Activated CD4-positive, alpha-beta T cell treated with anti-CD3 and anti-CD28 coated beads for 48 hours (primary cell): ENCODE measurements at regions not wholly inside any gene's neighbourhood (a gene's known extent, or its start where the extent isn't known, plus 50 kb on each side); places are given as distances from the start of the nearest gene placed in this dataset.

Experiments
- DNase-seq: peaks from one replicate; pipeline ENCODE4 v3.0.0-alpha.2; 2020

DNA sequence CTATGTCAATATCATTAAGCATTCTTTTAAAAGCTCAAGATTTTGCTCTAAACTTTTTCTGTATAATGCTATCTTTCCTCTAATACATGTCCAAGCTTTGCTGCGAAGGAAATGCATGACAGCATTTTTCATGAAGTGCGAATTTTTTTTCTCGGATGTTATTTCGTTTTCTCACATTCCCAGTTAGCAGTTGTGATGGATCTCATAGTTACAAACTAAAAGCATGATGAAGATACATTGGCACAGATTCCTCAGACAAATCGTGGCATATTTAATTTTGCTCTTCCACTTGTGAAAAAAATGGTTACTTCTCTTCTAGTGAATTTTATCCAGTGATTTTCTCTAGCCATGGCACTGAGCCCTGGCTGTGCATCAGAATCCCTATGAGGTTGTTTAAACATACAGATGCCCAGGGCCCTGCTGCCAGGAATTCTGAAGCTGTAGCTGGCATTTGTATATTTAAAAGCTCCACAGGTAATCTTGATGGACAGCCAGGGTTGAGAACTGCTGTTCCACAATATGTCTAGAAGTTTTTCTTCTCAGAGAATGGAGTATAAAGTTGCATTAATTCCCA lies 299.8 kb upstream of the NEBL start:
- DNase-seq = no peak

- DNase-seq = no peak
Observed at GRCh38 chr10:21195252-21195651, 298.1 kb upstream of the NEBL start.

- no peak for DNase-seq
Observed at GRCh38 chr10:21194510-21194993, 297.4 kb upstream of the NEBL start.

DNA sequence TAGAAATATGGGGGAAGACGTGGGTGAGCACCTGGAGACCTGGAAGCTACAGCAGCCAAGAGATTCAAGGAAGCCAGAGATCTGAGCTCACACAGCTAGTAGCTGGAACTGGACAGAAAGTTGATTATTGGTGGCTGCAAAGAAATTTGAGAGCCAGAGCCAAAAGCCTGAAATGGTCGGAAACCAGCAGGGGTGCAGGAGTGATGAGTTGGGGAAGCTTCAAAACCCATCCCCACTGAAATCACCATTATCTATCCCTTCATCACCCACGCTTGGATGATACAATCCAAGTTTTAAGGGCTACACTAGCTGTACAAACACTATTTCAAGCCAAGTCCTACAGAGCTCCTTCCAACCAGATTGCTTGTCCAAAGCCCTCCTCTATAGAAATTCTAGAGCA lies 296.1 kb upstream of the NEBL start:
- DNase-seq = no peak

DNA sequence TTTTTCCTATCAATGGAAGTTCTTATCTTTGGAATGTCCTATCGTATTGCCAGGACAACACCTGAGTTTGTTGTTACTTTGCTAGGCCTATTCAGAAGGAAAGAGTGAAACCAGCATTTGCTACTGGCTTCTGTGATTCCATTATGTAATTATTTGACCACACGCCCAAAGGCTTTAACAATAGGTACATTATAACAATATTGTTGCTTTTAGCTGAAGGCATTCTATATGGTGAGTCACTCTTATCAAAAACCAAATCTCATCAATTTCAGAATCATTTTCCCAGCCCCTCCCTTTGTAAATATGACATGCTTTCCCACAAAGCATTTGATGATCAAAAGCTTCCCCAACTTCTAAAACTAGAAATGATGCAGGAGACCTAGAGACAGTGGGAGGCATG lies 294.4 kb upstream of the NEBL start:
- DNase-seq = no peak

- DNase-seq = no peak
Observed at GRCh38 chr10:21184984-21185383, 287.9 kb upstream of the NEBL start.

DNA sequence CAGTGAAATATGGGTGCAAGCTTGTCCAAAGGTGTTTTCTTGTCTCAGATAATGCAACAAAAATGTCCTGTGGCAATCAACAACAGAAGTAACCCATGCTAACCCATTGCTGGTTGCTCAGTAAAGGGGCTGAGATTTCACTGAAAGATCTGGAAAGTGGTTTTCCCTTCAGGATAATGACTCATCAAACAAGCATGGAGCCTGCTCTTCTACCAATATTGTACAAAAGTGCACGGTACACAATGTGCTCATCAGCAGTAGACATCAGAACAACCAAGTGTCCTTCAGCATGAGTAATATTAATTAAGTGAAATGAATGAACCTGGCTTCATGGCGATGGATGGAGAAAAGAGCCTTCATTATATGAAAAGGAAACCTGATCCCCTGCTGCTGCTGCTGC lies 287.1 kb upstream of the NEBL start:
- DNase-seq = no peak

GRCh38 chr10:21183025-21183424 lies 285.9 kb upstream of the NEBL start:
- DNase-seq = no peak

- DNase-seq = no peak
Observed at GRCh38 chr10:21181451-21181850, 284.3 kb upstream of the NEBL start.

DNA sequence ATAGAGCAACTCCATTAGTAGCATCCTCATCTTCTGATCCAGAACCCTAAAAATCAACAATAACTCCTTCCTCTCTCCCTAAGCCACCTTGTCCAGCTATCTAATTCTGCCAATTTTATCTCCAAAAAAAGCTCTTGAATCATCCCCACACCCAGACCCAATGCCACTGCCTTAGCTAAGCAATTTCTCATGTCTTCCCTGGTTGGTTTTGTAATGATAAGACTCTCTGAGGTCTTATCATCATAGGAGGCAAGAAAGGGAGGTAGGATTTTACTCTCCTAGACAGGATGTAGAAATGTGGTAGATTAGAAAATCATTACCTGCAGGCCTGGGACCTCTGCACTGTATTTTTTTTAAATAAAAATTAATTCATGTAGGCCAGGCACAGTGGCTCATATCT lies 283.5 kb upstream of the NEBL start:
- DNase-seq = no peak

DNA sequence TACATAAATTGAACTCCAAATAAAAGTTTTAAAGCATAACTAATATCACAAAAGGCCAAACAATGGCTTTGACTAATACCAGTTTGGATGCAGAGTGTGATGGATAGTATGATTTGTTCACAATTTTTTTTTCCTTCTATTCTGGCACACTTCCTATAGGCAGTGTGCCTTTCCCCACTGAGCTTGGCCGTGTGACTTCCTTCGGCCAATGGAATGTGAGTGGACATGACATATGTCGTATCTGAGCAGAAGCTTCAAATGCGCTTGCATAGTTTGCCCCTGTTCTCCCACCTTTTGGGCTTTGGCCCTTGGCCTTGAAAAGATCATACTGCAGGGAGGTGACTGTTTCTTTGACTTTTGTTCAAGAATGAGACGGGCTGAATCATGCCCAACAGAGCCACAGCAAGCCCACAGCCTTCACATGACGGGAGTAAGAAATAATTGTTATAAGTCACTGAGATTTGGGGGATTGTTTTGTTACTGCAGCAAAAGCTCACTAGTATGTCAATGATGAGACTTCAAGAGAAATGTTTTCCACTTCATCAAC lies 279.9 kb upstream of the NEBL start:
- DNase-seq = no peak

GRCh38 chr10:21175797-21176196 lies 278.7 kb upstream of the NEBL start:
- no peak for DNase-seq

DNA sequence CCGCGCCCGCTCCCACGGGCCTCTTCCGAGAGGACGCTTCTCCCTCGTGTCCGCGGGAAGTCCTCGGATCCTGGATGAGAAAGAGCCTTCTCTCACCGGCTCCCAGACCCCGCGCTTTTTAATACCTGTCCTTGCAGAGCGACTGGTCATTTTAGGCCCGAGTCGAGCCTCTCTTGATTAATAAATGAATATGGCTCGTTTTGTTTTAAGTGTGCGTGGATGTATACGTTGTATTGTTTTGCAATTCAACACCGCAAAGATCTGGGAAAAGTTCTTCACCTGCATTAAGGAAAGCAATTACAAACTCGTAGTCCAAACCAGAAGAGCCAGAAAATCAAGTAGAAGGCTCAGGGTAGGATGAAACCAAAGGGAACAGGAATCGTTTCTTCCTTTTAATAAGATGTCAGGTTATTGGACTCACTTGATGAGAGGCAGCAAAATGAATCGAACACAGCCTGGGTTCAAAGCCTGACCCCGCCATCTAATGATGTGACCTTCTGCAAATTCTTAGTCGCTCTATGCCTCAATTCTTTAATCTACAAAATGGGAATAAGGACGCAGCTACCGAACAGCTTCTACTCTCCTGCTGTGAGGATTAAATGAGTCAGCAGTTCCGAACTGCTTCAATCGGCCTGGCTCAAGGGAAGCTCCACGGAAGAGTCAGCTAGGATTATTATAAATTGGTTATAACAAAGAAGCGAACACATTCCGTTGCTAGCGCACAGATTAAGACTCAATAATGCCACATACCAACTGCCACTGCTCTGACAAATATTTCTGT lies 277.8 kb upstream of the NEBL start:
- no peak for DNase-seq

DNA sequence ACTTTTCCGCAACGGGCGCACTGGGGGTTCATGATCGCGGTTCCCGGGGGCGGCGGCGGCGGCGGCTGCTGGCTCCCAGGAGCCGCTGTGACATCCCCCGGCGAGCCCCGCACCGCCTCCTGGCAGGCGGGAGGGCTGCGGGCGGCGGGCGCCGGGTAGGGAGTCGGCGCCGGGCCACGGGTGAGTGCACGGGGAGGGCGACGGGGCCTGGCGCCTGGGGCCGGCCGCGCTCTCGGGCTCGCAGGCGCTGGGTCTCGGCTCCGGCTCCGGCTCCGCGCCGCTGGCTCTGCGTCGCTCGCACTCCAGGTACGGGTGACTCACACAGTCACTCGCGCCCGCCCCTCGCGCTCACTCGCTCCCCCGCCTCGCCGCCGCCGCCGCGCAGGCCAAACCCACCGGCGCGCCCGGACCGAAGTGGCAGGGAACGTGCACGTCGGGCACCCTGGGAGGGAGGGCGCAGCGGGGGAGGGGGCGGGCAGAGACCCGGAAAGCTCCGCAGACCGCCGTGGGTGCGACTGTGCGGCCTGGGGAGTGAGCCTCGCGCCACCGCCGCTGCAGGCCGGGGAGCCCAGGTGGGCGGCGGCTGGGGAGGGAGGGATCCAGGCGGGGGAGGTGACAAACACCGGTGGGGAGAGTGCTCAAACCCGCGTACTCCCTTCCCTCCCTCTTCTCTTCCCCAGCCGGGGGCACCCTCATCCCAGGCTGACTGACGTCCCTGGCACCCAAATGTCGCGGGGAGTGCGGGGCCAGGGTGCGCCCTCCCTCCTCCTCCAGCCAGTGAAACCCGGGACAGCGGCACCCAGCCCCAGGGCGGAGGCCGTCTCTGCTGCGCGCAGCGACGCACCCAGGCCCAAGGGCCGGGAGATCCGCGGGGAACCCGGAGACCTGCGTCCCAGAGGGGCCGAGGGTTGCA lies 276.9 kb upstream of the NEBL start:
- DNase-seq = peak; percentile 67

DNA sequence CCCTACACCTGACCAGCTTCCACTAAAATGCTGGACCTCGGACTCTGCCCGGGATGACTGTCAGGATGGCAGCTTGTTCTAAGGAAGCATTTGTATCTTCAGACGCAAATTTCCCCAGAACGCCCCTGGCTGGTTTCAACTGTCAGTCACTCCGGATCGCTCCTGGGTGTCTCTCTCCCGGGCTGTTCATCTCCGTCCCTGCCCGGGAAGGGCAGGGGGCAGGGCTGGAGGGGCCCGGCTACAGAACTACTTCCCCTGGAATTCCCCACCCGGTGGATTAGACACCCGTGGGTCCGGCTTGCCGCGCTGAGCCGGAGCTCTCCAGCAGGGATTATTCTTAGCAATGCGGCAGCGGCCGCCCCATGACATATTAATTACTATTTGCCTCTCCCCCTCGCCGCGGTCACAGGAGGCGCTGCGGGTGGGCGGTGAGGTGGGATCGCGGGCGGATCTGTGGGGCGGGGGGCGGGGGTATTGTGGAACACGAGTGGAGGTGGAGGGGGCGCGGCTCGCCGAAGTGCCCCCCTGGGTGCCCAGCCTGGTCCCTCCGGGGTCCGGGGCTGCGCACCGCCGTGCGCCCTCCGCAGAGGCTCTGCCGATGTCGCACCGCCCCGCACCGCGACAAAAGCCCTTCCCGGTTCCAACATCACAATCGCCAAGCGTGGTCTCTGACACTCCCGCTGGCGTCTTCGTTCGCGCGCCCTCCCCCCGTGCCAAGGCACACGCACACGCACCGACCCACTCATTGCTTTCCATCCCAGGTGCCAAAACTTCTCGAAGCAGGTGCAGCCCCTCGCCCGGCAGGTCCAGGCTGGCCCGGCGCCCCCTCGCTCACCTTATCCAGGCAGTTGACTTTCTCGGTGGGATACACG lies 276.1 kb upstream of the NEBL start:
- peak; percentile 3 for DNase-seq

DNA sequence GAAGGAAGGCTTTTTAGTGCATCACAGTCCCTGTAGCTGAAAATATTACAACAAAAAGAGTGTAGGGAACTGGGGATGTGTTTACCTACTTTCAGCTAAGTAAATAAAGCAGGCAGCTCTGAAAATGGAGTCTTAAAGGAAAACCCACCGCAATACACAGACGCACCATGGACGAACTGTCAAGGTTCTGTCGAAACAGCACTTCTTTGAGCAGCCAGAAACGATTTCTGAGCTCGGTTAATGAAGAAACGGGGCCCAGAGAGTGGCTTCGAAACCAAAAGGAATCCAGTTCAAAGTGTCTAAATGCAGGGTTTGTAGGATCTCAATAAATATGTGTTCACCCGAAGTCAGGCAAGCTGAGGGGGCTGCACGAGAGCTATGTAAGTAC lies 275.4 kb upstream of the NEBL start:
- DNase-seq = no peak

- no peak for DNase-seq
Observed at GRCh38 chr10:21171936-21172541, 274.9 kb upstream of the NEBL start.

- DNase-seq = peak; percentile 21
Observed at GRCh38 chr10:21171197-21171935, 274.3 kb upstream of the NEBL start.

DNA sequence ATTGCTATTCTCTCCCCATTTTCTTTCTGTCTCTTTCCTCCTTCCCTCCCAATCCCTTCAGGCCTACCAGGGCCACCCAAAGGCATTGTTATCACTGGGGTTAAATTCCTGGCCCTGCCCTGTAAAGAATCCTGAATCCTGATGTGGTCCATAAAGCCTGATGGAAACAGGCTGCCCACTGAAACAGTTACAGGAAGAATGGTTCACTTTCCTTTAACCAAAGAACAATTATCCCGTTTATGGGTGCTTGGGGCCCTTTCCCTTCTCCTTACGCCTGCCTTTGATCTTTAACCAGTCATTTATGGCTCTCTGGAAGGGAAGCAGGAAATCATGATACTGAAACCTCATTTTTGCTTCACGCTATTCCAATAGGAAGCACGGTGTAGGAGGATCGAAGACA lies 273.1 kb upstream of the NEBL start:
- no peak for DNase-seq

DNA sequence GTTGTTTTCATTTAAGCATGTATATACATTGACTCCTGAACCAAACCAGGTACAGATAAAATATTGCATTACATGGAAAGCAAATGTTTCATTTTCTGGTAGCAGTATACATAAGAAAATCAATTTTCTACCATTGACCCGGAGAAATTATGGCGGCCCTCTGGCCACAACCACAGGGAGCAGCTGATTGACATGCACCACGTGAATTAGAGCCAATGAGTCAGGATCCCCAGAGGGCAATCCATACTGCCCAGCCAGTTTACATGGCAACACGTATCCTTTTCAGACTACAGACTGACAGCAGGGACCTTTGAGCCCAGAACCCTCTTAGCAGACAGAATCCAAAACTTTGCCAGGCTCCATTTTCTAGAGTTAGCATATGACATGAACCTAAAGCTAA lies 272.2 kb upstream of the NEBL start:
- DNase-seq = no peak
